HepG2 (cell line): ENCODE measurements at regions not wholly inside any gene's neighbourhood (a gene's known extent, or its start where the extent isn't known, plus 50 kb on each side); places are given as distances from the start of the nearest gene placed in this dataset.

Experiments
- ATAC-seq: fragments of 200-7000 bp; cut with Tn5 transposase; 3 replicates; pipeline ENCODE4 v1.9.1; 2020; ENCODE audit warnings: mild to moderate bottlenecking, moderate library complexity
- BruUV-seq: library from RNA; stranded (reverse); fragments of 400-500 nt; replicated peaks from 2 replicates; lab custom pipeline; 2021; lab: Mats Ljungman, UMichigan
- CTCF ChIA-PET: fragments of 300-600 bp; formaldehyde crosslinking; extraction: SDS; loops from one replicate; lab custom pipeline; 2021; ENCODE audit warnings: low total read pairs, inconsistent platforms, low intra/inter-chr PET ratio; lab: Yijun Ruan, JAX
- POLR2A ChIA-PET: fragments of 350-600 bp; sonication (Branson Sonifier 250); formaldehyde crosslinking; loops from one replicate; lab custom pipeline; 2020; ENCODE audit warnings: antibody characterized with exemption, inconsistent platforms; lab: Yijun Ruan, JAX
- DNase-seq: peaks from one replicate; pipeline ENCODE4 v3.0.0-alpha.2; 2015; ENCODE audit warnings: low spot score
- FAIRE-seq: peaks from 3 replicates; lab custom pipeline; 2011; peaks lifted over from hg19 to GRCh38; lab: Jason Lieb, UNC
- H2AFZ ChIP-seq: one replicate; pipeline ENCODE4 v1.6.1; 2011; ENCODE audit warnings: low read length, inconsistent platforms
- H3K27ac ChIP-seq: fragments of 300-600 bp; 3 replicates; pipeline ENCODE4 v1.8.0; 2011; ENCODE audit warnings: mixed run types, mild to moderate bottlenecking, mixed read lengths, low read length, inconsistent platforms; ENCODE audit not compliant: insufficient read depth; ENCODE audit errors: extremely low read length
- H3K27me3 ChIP-seq, 2 experiments: fragments of 200-600 bp in 1 of 2; 2 replicates in 1 of 2; 3 replicates in 1 of 2; pipeline versions ENCODE4 v1.6.0 to v1.8.0; 2011; ENCODE audit warnings: low read length in 2 of 2, mild to moderate bottlenecking in 2 of 2, moderate library complexity in 2 of 2, inconsistent platforms in 1 of 2; ENCODE audit not compliant: insufficient read depth in 2 of 2, control insufficient read depth in 1 of 2
- H3K36me3 ChIP-seq, 2 experiments: fragments of 200-600 bp in 1 of 2; replicated peaks in 1 of 2; 2 replicates in 1 of 2; 3 replicates in 1 of 2; pipeline versions ENCODE4 v1.5.1 to v1.8.0; 2011; ENCODE audit warnings: low read length in 2 of 2, inconsistent platforms in 1 of 2; ENCODE audit not compliant: insufficient read depth in 2 of 2, control insufficient read depth in 1 of 2
- H3K4me1 ChIP-seq: 2 replicates; pipeline ENCODE4 v1.5.1; 2012; ENCODE audit warnings: low read length, inconsistent platforms; ENCODE audit not compliant: insufficient read depth
- H3K4me2 ChIP-seq: 2 replicates; pipeline ENCODE4 v1.6.0; 2011; ENCODE audit warnings: low read depth, low read length, inconsistent platforms
- H3K4me3 ChIP-seq, 3 experiments: fragments of 200-600 bp in 1 of 3; sonication (generic), shearing (Covaris generic) in 1 of 3; replicated peaks in 1 of 3; 2 replicates each; pipeline ENCODE4 v1.5.1; 2011 to 2016; ENCODE audit warnings: low read length in 3 of 3, inconsistent platforms in 2 of 3, low read depth in 2 of 3, mild to moderate bottlenecking in 2 of 3, control low read depth in 1 of 3, mixed read lengths in 1 of 3; ENCODE audit not compliant: insufficient read depth in 1 of 3
- H3K79me2 ChIP-seq: one replicate; pipeline ENCODE4 v1.6.1; 2011; ENCODE audit warnings: low read length, inconsistent platforms; ENCODE audit not compliant: insufficient read depth
- H3K9ac ChIP-seq: 2 replicates; pipeline ENCODE4 v1.6.0; 2011; ENCODE audit warnings: mild to moderate bottlenecking, low read depth, low read length, inconsistent platforms; ENCODE audit not compliant: insufficient read depth
- H3K9me3 ChIP-seq: 2 replicates; pipeline ENCODE4 v1.5.1; 2012; ENCODE audit warnings: mild to moderate bottlenecking, low read length
- H4K20me1 ChIP-seq: 2 replicates; pipeline ENCODE4 v1.6.0; 2011; ENCODE audit warnings: inconsistent platforms, mild to moderate bottlenecking, low read length, moderate library complexity; ENCODE audit not compliant: insufficient read depth
- CENPT ChIP-seq: sonication (generic); formaldehyde crosslinking; IDR thresholded peaks from 2 replicates; pipeline ENCODE4 v1.8.0; 2022; ENCODE audit warnings: low read depth, mild to moderate bottlenecking, moderate library complexity, missing genetic modification reagents
- EP300 ChIP-seq, 3 experiments: sonication (generic) in 1 of 3; formaldehyde crosslinking in 1 of 3; IDR thresholded peaks; 2 replicates each; pipeline versions ENCODE4 v1.5.1 to v1.6.1; 2011 to 2020; ENCODE audit warnings: low read depth in 2 of 3, low read length in 2 of 3, borderline replicate concordance in 1 of 3, improper control_type of control experiment in 1 of 3, mild to moderate bottlenecking in 1 of 3, missing genetic modification reagents in 1 of 3, moderate library complexity in 1 of 3
- HNRNPH1 ChIP-seq: fragments of 200-400 bp; formaldehyde crosslinking; optimal IDR thresholded peaks from 2 replicates; pipeline ENCODE3; 2017; ENCODE audit warnings: mild to moderate bottlenecking, low read depth, low read length
- ISX ChIP-seq: sonication (generic); formaldehyde crosslinking; conservative IDR thresholded peaks from 2 replicates; pipeline ENCODE4 v1.5.0; 2020; ENCODE audit warnings: missing genetic modification reagents
- KLF12 ChIP-seq: sonication (generic); formaldehyde crosslinking; IDR thresholded peaks from 2 replicates; pipeline ENCODE4 v1.4.0; 2020; ENCODE audit warnings: missing genetic modification reagents, borderline replicate concordance
- MEIS2 ChIP-seq: sonication (generic); formaldehyde crosslinking; IDR thresholded peaks from 2 replicates; pipeline ENCODE4 v1.9.0; 2021; ENCODE audit warnings: mild to moderate bottlenecking, missing genetic modification reagents
- NFYC ChIP-seq: IDR thresholded peaks from 2 replicates; pipeline ENCODE4 v1.6.1; 2016; ENCODE audit warnings: missing genetic modification reagents, missing compliant biosample characterization
- PRDM4 ChIP-seq: sonication (generic); formaldehyde crosslinking; IDR thresholded peaks from 2 replicates; pipeline ENCODE4 v1.9.0; 2021; ENCODE audit warnings: missing genetic modification reagents, borderline replicate concordance
- RBM22 ChIP-seq: fragments of 200-400 bp; formaldehyde crosslinking; optimal IDR thresholded peaks from 2 replicates; pipeline ENCODE3; 2017; ENCODE audit warnings: mild to moderate bottlenecking, low read length, moderate library complexity
- RXRB ChIP-seq: IDR thresholded peaks from 2 replicates; pipeline ENCODE4 v1.6.1; 2016; ENCODE audit warnings: borderline replicate concordance, missing genetic modification reagents, missing compliant biosample characterization
- TBX2 ChIP-seq: sonication (generic); formaldehyde crosslinking; IDR thresholded peaks from 2 replicates; pipeline ENCODE4 v1.5.0; 2020; ENCODE audit warnings: missing genetic modification reagents, mild to moderate bottlenecking, borderline replicate concordance
- ZBTB34 ChIP-seq: sonication (generic); formaldehyde crosslinking; IDR thresholded peaks from 2 replicates; pipeline ENCODE4 v1.8.0; 2022; ENCODE audit warnings: mild to moderate bottlenecking, missing genetic modification reagents
- ZC3H4 ChIP-seq: sonication (generic); formaldehyde crosslinking; IDR thresholded peaks from 2 replicates; pipeline ENCODE4 v1.4.0; 2020; ENCODE audit warnings: missing genetic modification reagents, borderline replicate concordance
- ZFP91 ChIP-seq: sonication (generic); formaldehyde crosslinking; IDR thresholded peaks from 2 replicates; pipeline ENCODE4 v1.9.0; 2022; ENCODE audit warnings: missing genetic modification reagents, mild to moderate bottlenecking, borderline replicate concordance
- ZNF33B ChIP-seq: sonication (generic); formaldehyde crosslinking; IDR thresholded peaks from 2 replicates; pipeline ENCODE4 v1.5.1; 2020; ENCODE audit warnings: mild to moderate bottlenecking, missing genetic modification reagents
- ZNF383 ChIP-seq: sonication (generic); formaldehyde crosslinking; IDR thresholded peaks from 2 replicates; pipeline ENCODE4 v1.4.0; 2020; ENCODE audit warnings: missing genetic modification reagents, mild to moderate bottlenecking, borderline replicate concordance
- ZNF790 ChIP-seq: sonication (generic); formaldehyde crosslinking; IDR thresholded peaks from 2 replicates; pipeline ENCODE4 v1.8.0; 2022; ENCODE audit warnings: missing genetic modification reagents, mild to moderate bottlenecking, borderline replicate concordance
- ZSCAN30 ChIP-seq: sonication (generic); formaldehyde crosslinking; IDR thresholded peaks from 2 replicates; pipeline ENCODE4 v1.5.0; 2020; ENCODE audit warnings: mild to moderate bottlenecking, missing genetic modification reagents
- in situ Hi-C: cut with HindIII; loops from 2 replicates; pipeline ENCODE4 v1.10.0; 2017; ENCODE audit warnings: low pct_unique_long_range_greater_than_20kb; ENCODE audit not compliant: extremely low pct_ligation_motif_present
- intact Hi-C: fragments of 100-400 bp; cut with micrococcal nuclease; formaldehyde crosslinking; loops from one replicate; pipeline ENCODE4 v1.10.0; 2022; ENCODE audit not compliant: unreplicated experiment

- TF ChIP-seq EP300 (IDR thresholded peaks at IDR 0.05; ENCODE audit: low read depth in 2 of 2, low read length in 2 of 2): no peak
- TF ChIP-seq EP300 (CRISPR knock-in tag; IDR thresholded peaks at IDR 0.05; ENCODE audit: borderline replicate concordance): no peak
- TF ChIP-seq ZNF383: no peak
- no peak for TF ChIP-seq ZBTB34 (CRISPR knock-in tag)
- no peak for TF ChIP-seq ISX (CRISPR knock-in tag)
- no peak for TF ChIP-seq ZNF790
- TF ChIP-seq HNRNPH1: no peak
- TF ChIP-seq KLF12 (CRISPR knock-in tag): no peak
- no peak for TF ChIP-seq TBX2 (CRISPR knock-in tag)
- no peak for TF ChIP-seq ZC3H4 (CRISPR knock-in tag)
Observed at GRCh38 chr3:153274561-153274960, 112.5 kb downstream of the RAP2B start (continued).

GRCh38 chr3:153275514-153275913 is 113.5 kb downstream of the RAP2B start:
- Histone ChIP-seq H3K79me2 (no peaks in the 10 kb centered on the region), H3K9ac (no peak overlapping the region), H3K36me3 (no peaks in the 10 kb centered on the region), H3K4me1 (no peaks in the 10 kb centered on the region), H4K20me1 (no peaks in the 10 kb centered on the region), H3K4me2 (no peak overlapping the region), H3K27me3 (no peaks in the 10 kb centered on the region; a peak in 2 of 5 replicates), H3K9me3 (no peaks in the 10 kb centered on the region), H3K4me3 (no peak overlapping the region), H3K27ac (no peak overlapping the region), H2AFZ (no peak overlapping the region)
- DNase-seq (no peak), ATAC-seq (no peak), FAIRE-seq (no peak)
- in situ Hi-C loops: no loop called here
- CTCF ChIA-PET: no interaction called here
- intact Hi-C loops: no loop called here
- BruUV-seq: no TSS peak
- POLR2A ChIA-PET: no interaction called here
- TF ChIP-seq NFYC (CRISPR knock-in tag) (no peak), MEIS2 (CRISPR knock-in tag) (no peak), ZSCAN30 (no peak), ZNF33B (no peak), RBM22 (no peak), ZFP91 (CRISPR knock-in tag) (no peak), CENPT (CRISPR knock-in tag) (no peak), RXRB (no peak), PRDM4 (CRISPR knock-in tag) (no peak)
